Stimulated activated CD4-positive, alpha-beta T cell treated with anti-CD3 and anti-CD28 coated beads, Interleukin-15, amount 100 ng/mL, for 1 hour (primary cell): ENCODE measurements at regions not wholly inside any gene's neighbourhood (a gene's known extent, or its start where the extent isn't known, plus 50 kb on each side); places are given as distances from the start of the nearest gene placed in this dataset.

Experiments
- DNase-seq, 2 donors: peaks; one replicate each; pipeline ENCODE4 v3.0.0-alpha.2; 2020; ENCODE audit warnings: low read depth in 1 of 2, low spot score in 1 of 2

- no peak for DNase-seq
Measured at GRCh38 chr22:19640306-19640705, 74.0 kb upstream of the SEPTIN5 start.

- DNase-seq: no peak
Measured at GRCh38 chr22:19641254-19641982, 72.9 kb upstream of the SEPTIN5 start.

- no peak for DNase-seq
Measured at GRCh38 chr22:19641983-19642451, 72.3 kb upstream of the SEPTIN5 start.

- no peak for DNase-seq
Measured at GRCh38 chr22:19643448-19644313, 70.6 kb upstream of the SEPTIN5 start.

- no peak for DNase-seq
Measured at GRCh38 chr22:19644314-19645223, 69.7 kb upstream of the SEPTIN5 start.

GRCh38 chr22:19645391-19645790 lies 68.9 kb upstream of the SEPTIN5 start:
- no peak for DNase-seq

- no peak for DNase-seq
Measured at GRCh38 chr22:19645905-19646304, 68.4 kb upstream of the SEPTIN5 start.

- DNase-seq: no peak
Measured at GRCh38 chr22:19646383-19646782, 67.9 kb upstream of the SEPTIN5 start.

GRCh38 chr22:19648419-19648929 lies 65.8 kb upstream of the SEPTIN5 start:
- DNase-seq: no peak

GRCh38 chr22:19652316-19652715 lies 62.0 kb upstream of the SEPTIN5 start:
- DNase-seq: no peak

- DNase-seq: no peak
Measured at GRCh38 chr22:19654338-19654987, 59.8 kb upstream of the SEPTIN5 start.

- DNase-seq: no peak
Measured at GRCh38 chr22:19655399-19655798, 58.9 kb upstream of the SEPTIN5 start.

GRCh38 chr22:19656541-19657251 lies 57.6 kb upstream of the SEPTIN5 start:
- DNase-seq: no peak

GRCh38 chr22:19657252-19658056 lies 56.8 kb upstream of the SEPTIN5 start:
- no peak for DNase-seq

- no peak for DNase-seq
Measured at GRCh38 chr22:19658057-19658966, 56.0 kb upstream of the SEPTIN5 start.

- DNase-seq: no peak
Measured at GRCh38 chr22:19658967-19659804, 55.1 kb upstream of the SEPTIN5 start.

- DNase-seq: no peak
Measured at GRCh38 chr22:19659805-19660345, 54.4 kb upstream of the SEPTIN5 start.
